C4-2B (cell line): ENCODE measurements at regions not wholly inside any gene's neighbourhood (a gene's known extent, or its start where the extent isn't known, plus 50 kb on each side); places are given as distances from the start of the nearest gene placed in this dataset.
A peak's percentile ranks its signal among the peaks of the same experiment; 100 is the strongest.
"Not testable (repeated sequence)": the region's sequence is repeated elsewhere in the genome, so short reads cannot be mapped to it uniquely, and the experiment has no call there.

ENCODE experiments used
- H3K27ac ChIP-seq: fragments of 450-650 bp; 2 replicates; pipeline ENCODE4 v1.5.1; 2017
- CTCF ChIP-seq: fragments of 450-650 bp; conservative IDR thresholded peaks from 2 replicates; pipeline ENCODE4 v1.5.1; 2017; ENCODE audit warnings: mild to moderate bottlenecking
- ZFX ChIP-seq: fragments of 450-650 bp; IDR thresholded peaks from 2 replicates; pipeline ENCODE4 v1.6.1; 2017

GRCh38 chr14:105591052-105591451, 64.7 kb downstream of the TMEM121 start:
- TF ChIP-seq CTCF (no peak), ZFX (no peak)
- H3K27ac ChIP-seq = no peak overlapping the region

GRCh38 chr14:105591792-105592341, 65.5 kb downstream of the TMEM121 start:
- not testable (repeated sequence) for H3K27ac ChIP-seq

- not testable (repeated sequence) for H3K27ac ChIP-seq
Observed at GRCh38 chr14:105592646-105593045, 66.3 kb downstream of the TMEM121 start.

- not testable (repeated sequence) for H3K27ac ChIP-seq
Observed at GRCh38 chr14:105595346-105595745, 69.0 kb downstream of the TMEM121 start.

- not testable (repeated sequence) for H3K27ac ChIP-seq
Observed at GRCh38 chr14:105596374-105596773, 70.0 kb downstream of the TMEM121 start.

- not testable (repeated sequence) for H3K27ac ChIP-seq
Observed at GRCh38 chr14:105598040-105598763, 71.8 kb downstream of the TMEM121 start.

GRCh38 chr14:105598925-105599586, 72.7 kb downstream of the TMEM121 start:
- H3K27ac ChIP-seq = not testable (repeated sequence)

- not testable (repeated sequence) for H3K27ac ChIP-seq
Observed at GRCh38 chr14:105600195-105600938, 74.0 kb downstream of the TMEM121 start.

- H3K27ac ChIP-seq = no peak overlapping the region
- no peak for TF ChIP-seq ZFX
- TF ChIP-seq CTCF = no peak
Observed at GRCh38 chr14:105600939-105601359, 74.6 kb downstream of the TMEM121 start.

- TF ChIP-seq ZFX = no peak
- no peak for TF ChIP-seq CTCF
- peak overlapping the region; percentile 86 for H3K27ac ChIP-seq
Observed at GRCh38 chr14:105601360-105602242, 75.2 kb downstream of the TMEM121 start.
